SKM-1 (cell line): ENCODE measurements at regions not wholly inside any gene's neighbourhood (a gene's known extent, or its start where the extent isn't known, plus 50 kb on each side); places are given as distances from the start of the nearest gene placed in this dataset.

Experiments used
- DNase-seq: peaks from one replicate; lab custom pipeline; 2025; ENCODE audit not compliant: unreplicated experiment; lab: John Stamatoyannopoulos, UW

DNA sequence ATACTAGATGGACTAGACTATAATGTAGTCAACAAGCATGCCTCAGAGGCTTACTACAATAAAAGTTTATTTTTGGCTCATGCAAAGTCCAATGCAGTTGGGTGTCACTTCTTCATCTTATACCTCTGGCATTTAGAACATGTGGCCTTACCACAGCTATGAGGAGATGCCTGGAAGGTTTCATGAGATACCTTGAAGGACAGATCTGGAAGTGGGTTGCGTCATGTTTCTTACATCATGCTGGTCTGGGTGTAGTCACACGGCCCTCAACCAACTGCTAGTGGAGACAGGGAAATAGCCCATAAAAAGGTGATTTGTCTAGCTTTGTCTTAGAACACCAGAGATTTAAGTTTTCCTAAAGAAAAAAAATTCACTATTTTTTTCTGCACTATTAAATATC is 91.7 kb upstream of the MMADHC start:
- no peak for DNase-seq

DNA sequence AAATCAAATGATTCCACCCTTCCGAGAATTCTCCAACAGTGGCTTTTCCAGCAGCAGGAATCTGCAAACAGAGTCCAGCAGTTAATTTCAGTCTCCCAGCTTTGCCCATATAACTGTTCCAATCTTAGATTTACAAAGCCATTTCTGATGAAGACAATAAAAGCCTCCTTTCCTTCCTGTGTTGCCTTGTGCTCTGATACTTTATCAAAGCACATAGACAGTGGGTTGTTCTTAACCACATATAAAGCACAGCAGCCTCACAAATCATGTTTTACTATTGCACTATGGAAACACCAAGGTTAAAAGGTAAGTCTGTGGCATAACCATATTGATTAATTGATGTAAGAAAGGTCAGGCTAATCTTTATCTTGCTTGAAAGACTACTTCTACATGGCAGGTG is 89.8 kb upstream of the MMADHC start:
- no peak for DNase-seq

DNA sequence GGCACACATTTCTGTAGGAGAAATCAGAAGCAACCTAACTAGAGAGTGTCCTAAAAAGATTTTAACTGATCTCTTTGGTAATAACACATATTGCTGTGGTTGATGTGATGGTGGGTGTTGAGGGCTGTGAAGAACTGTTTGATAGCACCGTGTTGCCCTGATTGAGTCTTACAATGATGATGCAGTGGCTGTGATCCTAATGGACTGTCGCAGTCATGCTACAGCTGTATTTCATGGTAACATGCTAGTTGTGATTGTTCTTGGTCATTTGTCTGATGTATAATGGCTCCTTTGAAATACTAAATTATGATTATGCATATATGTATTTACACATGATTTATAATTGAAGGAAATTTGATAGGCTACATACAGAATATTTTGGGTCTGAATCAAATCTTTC is 82.5 kb upstream of the MMADHC start:
- DNase-seq: no peak

DNA sequence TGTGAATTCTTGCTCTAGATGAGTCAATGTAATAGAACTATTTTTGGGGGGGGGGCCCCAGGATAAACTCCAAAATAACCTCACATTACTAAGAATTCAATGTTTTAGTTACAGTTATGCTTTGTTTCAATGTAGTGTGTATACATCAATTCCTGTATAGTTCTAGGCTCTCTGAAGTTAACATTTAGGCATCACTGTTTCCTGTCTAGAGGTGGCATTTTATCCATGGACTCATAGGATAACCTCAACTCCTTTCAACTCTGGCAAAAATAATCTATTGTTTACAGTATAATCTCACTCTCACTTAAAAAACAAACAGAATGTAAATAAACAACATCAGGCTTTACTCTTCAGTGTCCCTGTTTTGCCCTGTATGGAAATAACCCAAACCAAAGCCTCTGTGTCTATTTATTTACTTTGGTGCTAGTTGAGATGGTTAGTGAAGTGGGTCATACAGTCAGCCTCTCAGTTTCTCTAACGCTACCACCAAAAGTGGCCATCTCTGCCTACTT is 79.3 kb upstream of the MMADHC start:
- DNase-seq: no peak

DNA sequence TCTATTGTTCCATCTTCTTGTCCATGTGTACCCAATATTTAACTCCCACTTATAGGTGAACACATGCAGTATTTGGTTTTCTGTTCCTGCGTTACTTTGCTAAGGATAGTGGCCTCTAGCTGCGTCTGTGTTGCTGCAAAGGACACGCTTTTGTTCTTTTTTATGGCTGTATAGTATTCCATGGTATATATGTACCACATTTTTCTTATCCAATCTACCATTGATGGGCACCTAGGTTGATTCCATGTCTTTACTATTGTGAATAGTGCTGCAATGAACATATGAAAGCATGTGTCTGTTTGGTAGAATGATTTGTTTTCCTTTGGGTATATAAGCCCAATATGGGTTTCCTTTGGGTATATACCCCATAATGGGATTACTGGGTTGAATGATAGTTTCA is 77.3 kb upstream of the MMADHC start:
- no peak for DNase-seq

DNA sequence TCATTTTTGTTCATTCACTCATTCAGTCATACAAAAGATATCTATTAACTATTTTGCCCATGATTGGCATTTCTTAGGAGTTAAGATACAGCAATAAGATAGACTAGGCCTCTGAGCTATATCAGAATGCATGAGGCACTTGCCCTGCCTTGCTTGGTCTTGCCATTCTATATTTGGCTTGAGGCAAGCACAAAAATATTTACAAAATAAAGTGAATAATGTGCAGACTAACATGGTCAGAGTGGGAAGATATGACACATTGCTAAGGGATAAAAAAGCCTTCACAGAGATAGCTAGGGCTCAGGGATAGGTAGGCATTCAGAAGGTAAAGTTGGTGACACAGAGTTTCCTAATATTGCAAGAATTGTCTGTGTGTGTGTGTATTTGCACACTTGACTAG is 75.0 kb upstream of the MMADHC start:
- no peak for DNase-seq

DNA sequence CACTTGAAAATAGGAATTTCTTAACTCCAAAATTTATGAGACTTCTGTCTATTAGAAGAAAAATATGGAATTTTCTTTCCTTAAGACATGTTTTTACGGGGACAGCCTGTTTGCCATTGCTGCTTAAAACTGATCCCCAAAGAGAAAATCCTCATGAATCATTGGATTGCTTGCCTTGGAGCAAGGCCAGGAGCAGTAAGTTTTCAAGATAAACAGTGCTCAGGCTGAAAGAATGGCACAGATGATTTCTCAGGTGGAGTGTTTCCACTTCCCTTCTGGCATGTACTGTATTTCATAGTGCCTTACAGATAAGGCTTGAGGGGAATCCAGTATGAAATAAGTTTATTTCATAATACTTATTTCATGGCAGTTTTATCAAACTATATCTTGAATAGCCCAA is 74.3 kb upstream of the MMADHC start:
- no peak for DNase-seq

DNA sequence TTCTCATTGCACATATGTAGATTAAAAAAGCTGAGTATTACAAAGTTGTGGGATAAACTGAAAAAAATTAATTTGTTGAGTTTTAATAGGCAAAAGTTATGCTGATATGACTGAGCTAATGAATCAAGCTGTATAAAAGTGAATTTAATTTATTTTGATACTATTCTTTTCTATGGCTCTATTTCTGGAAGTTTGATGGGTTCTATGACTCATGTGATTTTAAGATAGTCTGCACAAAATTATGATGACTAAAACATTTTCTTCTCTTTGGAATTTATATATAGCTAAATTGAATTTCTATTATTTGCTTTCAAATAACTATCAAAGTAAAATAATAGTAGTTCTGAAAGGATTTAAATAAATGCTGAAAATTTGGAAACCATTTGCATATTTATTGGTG is 71.0 kb upstream of the MMADHC start:
- no peak for DNase-seq

DNA sequence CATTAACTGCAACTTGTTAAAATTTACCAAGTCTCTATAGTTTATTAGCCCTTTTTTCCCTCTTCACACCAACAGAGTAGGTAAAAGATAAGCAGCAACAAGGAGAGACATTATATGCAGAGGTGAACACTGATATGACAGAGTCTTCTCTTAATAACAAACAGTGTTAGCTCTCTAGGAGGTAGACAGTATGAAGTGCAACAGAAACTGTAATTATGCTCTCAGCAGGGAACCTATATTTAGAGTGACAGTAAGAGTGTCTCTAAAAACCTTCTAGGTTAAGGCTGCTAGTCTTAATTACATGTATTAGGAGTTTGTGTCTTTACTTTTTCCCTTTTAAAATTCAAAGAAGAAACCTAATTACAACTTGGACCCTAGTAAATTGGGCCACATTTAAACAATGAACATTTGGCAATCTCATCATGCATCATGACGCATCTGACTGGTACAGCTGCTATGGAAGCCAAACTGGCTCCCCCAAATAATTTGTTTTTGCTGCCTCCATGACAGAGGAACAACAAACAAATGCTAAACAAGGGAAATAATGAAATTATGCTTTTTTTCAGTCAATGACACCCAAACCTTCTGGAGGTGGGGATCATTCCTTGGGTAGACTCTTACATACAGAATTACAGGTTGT is 69.9 kb upstream of the MMADHC start:
- DNase-seq: no peak

DNA sequence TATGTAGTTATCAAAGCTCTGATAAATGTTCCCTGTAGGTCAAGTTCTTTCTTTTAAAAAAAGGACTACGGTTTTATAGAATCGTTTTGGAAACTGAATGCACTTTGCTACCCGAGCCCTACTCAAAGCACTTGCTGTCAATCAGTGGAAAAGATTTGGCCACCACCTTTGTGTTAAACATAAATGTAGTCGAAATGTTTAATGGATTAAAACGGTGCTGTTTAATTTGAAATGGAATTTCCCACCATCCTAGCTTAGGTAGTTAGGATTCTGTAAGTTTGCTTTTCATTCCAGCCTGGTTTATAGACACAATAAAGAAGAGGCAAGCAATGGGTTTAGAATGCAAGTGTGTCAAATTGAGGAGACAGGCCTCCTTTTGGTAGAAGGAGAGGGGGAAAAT is 69.4 kb upstream of the MMADHC start:
- DNase-seq: no peak

DNA sequence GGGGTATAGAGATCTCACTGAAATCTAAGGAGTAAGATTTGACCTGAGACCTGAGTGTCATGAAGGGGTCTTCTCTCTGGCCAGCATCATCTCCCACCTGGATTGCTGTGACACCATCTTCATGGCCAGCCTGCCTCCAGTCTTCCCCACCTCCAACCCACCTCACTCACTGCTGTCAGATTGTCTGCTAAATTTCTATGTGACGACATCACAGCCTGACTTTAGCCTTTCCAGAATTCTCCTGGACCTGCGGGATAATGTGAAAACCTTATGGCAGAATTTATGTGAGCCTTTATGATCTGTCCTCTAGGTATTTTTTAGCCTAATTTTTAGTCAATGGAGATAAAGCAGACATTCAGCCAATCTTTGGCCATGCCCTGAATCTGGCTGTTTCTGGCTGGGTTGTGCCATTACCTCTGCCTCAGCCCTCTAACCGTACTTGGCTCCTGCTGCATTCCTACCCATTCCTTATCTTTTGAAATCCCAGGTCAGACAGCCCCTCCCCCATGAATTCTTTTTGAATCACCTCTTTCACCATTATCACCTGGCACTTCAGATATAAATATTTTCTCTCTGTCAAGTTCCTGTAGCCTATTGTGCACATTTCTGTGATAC is 66.4 kb upstream of the MMADHC start:
- no peak for DNase-seq

DNA sequence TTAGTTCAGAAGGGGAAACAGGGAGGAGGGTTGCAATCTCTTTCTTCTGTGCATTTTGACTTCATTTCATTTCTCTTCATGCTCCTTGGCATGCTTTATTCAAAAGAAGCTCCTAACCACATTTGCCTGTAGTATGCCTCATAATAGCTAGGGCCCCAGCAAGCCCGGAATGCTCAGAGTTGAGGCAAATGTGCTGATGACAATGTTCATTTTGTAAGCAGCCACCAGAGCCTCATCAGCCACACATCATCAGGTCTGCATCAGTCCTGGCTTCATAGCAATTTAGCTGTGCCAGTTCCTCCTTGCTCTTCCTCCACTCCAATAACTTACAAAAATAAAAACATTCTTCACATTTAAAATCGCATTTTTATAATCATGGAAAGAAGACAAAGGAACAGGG is 65.4 kb upstream of the MMADHC start:
- no peak for DNase-seq

DNA sequence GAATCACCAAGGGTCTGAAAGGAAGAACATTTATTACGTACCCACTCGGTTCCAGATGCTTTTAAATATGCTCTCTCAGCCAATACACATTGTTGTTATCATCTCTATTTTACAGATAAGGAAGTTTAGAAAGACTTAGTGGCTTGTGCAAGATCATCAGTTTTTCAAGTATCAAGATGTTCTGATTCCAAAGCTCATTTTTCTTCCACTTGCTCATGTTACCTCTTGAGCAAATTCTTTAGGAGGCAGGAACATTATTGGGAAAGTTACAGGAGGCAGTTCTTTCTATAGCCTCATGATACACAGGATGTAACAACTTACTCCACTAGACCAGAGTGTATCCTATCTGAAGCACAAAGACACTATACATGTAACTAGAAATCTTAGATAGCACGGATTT is 65.0 kb upstream of the MMADHC start:
- DNase-seq: no peak

DNA sequence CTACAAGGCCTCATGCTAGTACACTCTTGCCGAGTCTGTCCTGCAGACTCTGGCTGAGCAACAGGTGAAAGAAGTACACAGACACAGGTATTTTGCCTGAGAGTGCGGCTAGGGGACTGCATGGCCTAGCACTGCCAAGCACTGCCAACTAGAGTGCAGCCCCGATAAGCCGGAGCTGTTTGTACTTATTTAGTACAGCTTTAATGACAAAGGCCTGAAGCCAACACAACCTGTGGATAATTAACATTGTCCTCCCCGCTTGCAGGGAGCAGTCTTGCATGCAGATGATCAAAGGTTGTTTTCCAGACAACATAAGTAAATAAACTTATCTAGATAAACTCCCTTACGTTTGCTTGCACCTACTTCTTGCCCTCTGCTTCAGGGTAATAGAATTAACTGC is 63.7 kb upstream of the MMADHC start:
- DNase-seq: no peak

DNA sequence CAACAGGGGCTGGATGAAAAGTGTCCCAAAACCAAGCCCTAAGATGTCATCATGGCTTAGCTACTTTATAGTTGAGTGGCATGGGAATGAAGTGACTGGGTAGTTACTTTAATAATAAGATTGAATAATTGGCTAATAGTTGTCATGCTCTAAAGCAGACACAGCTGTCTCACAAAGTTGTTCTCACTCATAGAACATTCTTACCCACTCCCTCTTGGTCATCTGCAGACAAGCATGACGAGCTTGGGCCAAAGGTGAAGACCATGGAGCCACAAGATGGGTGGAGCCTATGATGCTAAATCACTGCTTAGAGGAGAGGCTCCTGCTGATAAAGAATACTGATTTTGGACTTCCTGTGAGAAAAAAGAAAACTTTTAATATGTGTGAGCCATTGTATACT is 62.4 kb upstream of the MMADHC start:
- no peak for DNase-seq

DNA sequence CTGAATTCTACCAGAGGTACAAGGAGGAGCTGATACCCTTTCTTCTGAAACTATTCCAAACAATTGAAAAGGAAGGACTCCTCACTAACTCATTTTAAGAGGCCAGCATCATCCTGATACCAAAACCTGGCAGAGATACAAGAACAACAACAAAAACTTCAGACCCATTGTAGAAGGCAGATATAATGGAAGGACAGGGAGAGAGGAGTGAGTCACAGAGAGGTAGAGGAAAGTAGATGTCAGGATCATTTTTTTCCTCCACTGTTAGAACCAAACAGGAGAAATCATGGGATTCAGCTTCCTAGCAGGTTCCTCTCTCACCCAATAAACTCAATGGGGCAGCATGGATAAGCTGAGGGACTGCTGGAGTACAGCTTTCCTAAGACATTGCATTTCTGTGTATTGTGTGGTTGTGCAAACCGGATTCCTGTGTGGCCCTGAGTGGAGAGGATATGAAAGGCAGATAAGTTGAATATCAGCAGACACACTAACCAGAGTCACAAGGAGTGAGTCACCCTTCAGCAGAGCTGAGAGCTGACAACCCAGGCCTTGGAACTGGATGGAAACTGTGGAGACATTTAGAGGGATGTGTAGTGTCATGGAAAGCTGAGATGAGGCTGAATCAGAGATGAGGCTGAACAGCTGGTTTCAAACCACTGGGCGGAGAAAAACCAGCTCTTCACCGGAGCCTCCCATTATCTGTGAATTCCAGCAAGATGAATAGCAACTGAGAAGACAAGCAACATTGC is 60.9 kb upstream of the MMADHC start:
- no peak for DNase-seq

DNA sequence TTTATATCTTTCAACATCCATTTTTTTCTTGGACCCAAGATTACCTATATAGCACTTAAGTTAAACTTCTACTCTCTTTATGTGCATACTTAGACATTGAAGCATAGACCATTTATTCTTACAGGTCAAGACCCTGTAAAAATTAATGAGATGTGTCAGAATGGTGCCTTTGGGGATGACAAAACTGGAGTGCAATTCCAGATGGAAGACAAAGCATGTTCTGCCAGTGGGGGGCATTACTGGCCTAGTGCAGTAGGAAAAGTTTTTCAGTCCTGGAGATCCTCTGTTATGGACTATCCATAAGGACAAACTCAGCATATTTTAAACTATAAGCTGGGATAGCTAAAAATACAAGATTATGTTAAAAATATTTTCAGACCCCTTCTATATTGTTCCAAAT is 57.8 kb upstream of the MMADHC start:
- DNase-seq: no peak
